ENCODE measurements at regions not wholly inside any gene's neighbourhood (a gene's known extent, or its start where the extent isn't known, plus 50 kb on each side); places are given as distances from the start of the nearest gene placed in this dataset.

DNA sequence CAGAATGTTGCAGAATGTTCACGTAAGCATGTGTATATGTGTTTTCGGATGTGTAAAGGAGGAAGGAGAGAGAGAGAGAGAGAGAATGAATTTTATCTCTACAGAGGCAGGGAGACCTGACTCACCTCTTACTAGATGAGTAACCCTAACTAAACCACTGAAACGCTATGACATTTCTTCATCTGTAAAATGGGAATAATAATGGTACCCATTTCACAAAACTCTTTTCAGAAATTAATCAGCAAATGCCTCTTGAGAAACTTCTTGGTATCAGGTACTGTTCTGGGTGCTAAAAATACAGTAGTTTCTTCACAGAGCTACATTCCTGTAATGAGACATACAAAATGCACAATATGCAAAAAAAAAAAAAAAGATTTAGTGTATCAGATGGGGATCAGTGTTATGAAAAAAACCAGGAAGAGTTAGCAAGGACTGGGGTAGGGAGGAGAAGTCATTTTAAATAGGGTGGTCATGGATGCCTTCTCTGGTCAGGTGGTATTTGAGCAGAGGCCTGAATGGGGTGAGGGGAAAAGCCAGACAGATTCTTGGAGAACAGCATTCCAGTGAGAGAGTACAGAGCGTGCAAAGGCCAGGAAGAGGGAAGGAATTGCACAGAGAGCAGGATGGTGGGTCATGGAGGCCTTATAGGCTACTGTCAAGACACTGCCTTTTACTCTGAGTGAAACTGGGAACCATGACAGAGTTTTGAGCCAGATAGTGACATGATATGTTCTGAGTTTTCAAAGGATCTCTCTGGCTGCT, 84.9 kb upstream of the SPANXB1 start (continued):
- TF ChIP-seq SAP30 (IDR thresholded peaks at IDR 0.05; ENCODE audit: insufficient read depth, insufficient replicate concordance, low read length): no peak
- no peak for TF ChIP-seq SP2 (IDR thresholded peaks at IDR 0.05; ENCODE audit: low read length)
- TF ChIP-seq SUZ12 (IDR thresholded peaks at IDR 0.05; ENCODE audit: low read length): no peak
- no peak for TF ChIP-seq POLR2AphosphoS5 (IDR thresholded peaks at IDR 0.05; ENCODE audit: low read depth, low read length)
- TF ChIP-seq TAF7 (optimal IDR thresholded peaks at IDR 0.05; ENCODE audit: borderline replicate concordance, low read depth, low read length): no peak
- TF ChIP-seq, protein P1, sequence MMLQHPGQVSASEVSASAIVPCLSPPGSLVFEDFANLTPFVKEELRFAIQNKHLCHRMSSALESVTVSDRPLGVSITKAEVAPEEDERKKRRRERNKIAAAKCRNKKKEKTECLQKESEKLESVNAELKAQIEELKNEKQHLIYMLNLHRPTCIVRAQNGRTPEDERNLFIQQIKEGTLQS (IDR thresholded peaks at IDR 0.05; ENCODE audit: insufficient read depth, low read depth, low read length): no peak
- no peak for TF ChIP-seq EP300 (IDR thresholded peaks at IDR 0.05; ENCODE audit: borderline replicate concordance in 1 of 2, low read depth in 2 of 2, low read length in 2 of 2)

All from H1 (cell line).